OCI-LY7 (cell line): ENCODE measurements at regions not wholly inside any gene's neighbourhood (a gene's known extent, or its start where the extent isn't known, plus 50 kb on each side); places are given as distances from the start of the nearest gene placed in this dataset.

Experiments used
- BruUV-seq: library from RNA; stranded (reverse); fragments of 400-500 nt; replicated peaks from 2 replicates; lab custom pipeline; 2021; lab: Mats Ljungman, UMichigan
- CTCF ChIA-PET: fragments of 300-600 bp; sonication (Branson Sonifier 250); formaldehyde crosslinking; loops from one replicate; lab custom pipeline; 2022; ENCODE audit warnings: antibody characterized with exemption; ENCODE audit not compliant: unreplicated experiment; lab: Charles Lee
- POLR2A ChIA-PET: fragments of 300-600 bp; sonication (Branson Sonifier 250); formaldehyde crosslinking; loops from one replicate; lab custom pipeline; 2022; ENCODE audit warnings: antibody characterized with exemption; lab: Charles Lee
- DNase-seq: peaks from one replicate; pipeline ENCODE4 v3.0.0-alpha.2; 2015; ENCODE audit warnings: low spot score
- H2AFZ ChIP-seq: fragments of 200-600 bp; sonication (generic), shearing (Covaris generic); 2 replicates; pipeline ENCODE4 v1.6.1; 2014; ENCODE audit warnings: mild to moderate bottlenecking, antibody characterized with exemption, low read length, moderate library complexity
- H3K27ac ChIP-seq: fragments of 200-600 bp; sonication (generic); 2 replicates; pipeline ENCODE4 v1.5.1; 2014; ENCODE audit warnings: mixed run types, low read depth, mild to moderate bottlenecking, moderate library complexity, low read length, inconsistent platforms; ENCODE audit not compliant: poor library complexity, severe bottlenecking
- H3K36me3 ChIP-seq: fragments of 200-600 bp; sonication (generic); 2 replicates; pipeline ENCODE4 v1.6.1; 2014; ENCODE audit warnings: mild to moderate bottlenecking, antibody characterized with exemption, low read length, moderate library complexity, mixed read lengths; ENCODE audit not compliant: insufficient read depth
- H3K4me1 ChIP-seq: fragments of 200-600 bp; sonication (generic); 2 replicates; pipeline ENCODE4 v1.5.1; 2014; ENCODE audit warnings: mild to moderate bottlenecking, low read length; ENCODE audit not compliant: insufficient read depth, poor library complexity, severe bottlenecking
- H3K4me2 ChIP-seq: fragments of 200-600 bp; sonication (generic); 2 replicates; pipeline ENCODE4 v1.6.1; 2014; ENCODE audit warnings: mild to moderate bottlenecking, low read length
- H3K4me3 ChIP-seq: fragments of 200-600 bp; sonication (generic); 2 replicates; pipeline ENCODE4 v1.5.1; 2014; ENCODE audit warnings: mild to moderate bottlenecking, low read depth, low read length; ENCODE audit not compliant: poor library complexity, severe bottlenecking
- H3K79me2 ChIP-seq: fragments of 200-600 bp; sonication (generic); 2 replicates; pipeline ENCODE4 v1.6.1; 2016; ENCODE audit warnings: low read depth, mild to moderate bottlenecking, low read length, moderate library complexity, mixed read lengths; ENCODE audit not compliant: insufficient read depth
- H3K9me2 ChIP-seq: fragments of 200-600 bp; sonication (generic); 2 replicates; pipeline ENCODE4 v1.6.1; 2016; ENCODE audit warnings: mild to moderate bottlenecking, low read length, mixed read lengths; ENCODE audit not compliant: insufficient read depth
- H3K9me3 ChIP-seq: fragments of 200-600 bp; sonication (generic); 2 replicates; pipeline ENCODE4 v1.6.1; 2014; ENCODE audit warnings: mild to moderate bottlenecking, mixed run types, low read length, mixed read lengths
- H4K20me1 ChIP-seq: fragments of 200-600 bp; sonication (generic); 2 replicates; pipeline ENCODE4 v1.6.1; 2014; ENCODE audit warnings: mild to moderate bottlenecking, antibody characterized with exemption, low read length, moderate library complexity, mixed read lengths; ENCODE audit not compliant: insufficient read depth
- CTCF ChIP-seq: fragments of 200-600 bp; sonication (generic); conservative IDR thresholded peaks from 2 replicates; pipeline ENCODE4 v1.5.1; 2014; ENCODE audit warnings: mild to moderate bottlenecking, antibody characterized with exemption, low read length, moderate library complexity, mixed read lengths
- EZH2phosphoT487 ChIP-seq: fragments of 200-600 bp; sonication (generic); IDR thresholded peaks from 2 replicates; pipeline ENCODE4 v1.6.1; 2018; ENCODE audit warnings: low read depth, borderline replicate concordance, mild to moderate bottlenecking, mixed run types, antibody characterized with exemption, low read length, moderate library complexity, mixed read lengths
- intact Hi-C: fragments of 100-400 bp; cut with micrococcal nuclease; formaldehyde crosslinking; loops from one replicate; pipeline ENCODE4 v1.10.0; 2022; ENCODE audit not compliant: unreplicated experiment

GRCh38 chr2:240252191-240252871 lies 111.9 kb upstream of the OTOS start:
- no TSS peak for BruUV-seq
- intact Hi-C loops: no loop called here

GRCh38 chr2:240252872-240253511 lies 112.5 kb upstream of the OTOS start:
- TF ChIP-seq EZH2phosphoT487 (no peak), CTCF (no peak)
- no peak overlapping the region for H2AFZ ChIP-seq
- no peaks in the 10 kb centered on the region for H3K36me3 ChIP-seq
- H3K79me2 ChIP-seq: no peaks in the 10 kb centered on the region
- no TSS peak for BruUV-seq
- H3K9me3 ChIP-seq: no peaks in the 10 kb centered on the region
- intact Hi-C loops: no loop called here
- ChIA-PET CTCF (no interaction called here), POLR2A (no interaction called here)
- no peak overlapping the region for H3K4me2 ChIP-seq
- no peak overlapping the region for H3K4me3 ChIP-seq
- H3K9me2 ChIP-seq: no peaks in the 10 kb centered on the region
- no peak for DNase-seq
- H3K4me1 ChIP-seq: no peaks in the 10 kb centered on the region
- H4K20me1 ChIP-seq: no peaks in the 10 kb centered on the region
- H3K27ac ChIP-seq: no peak overlapping the region

More at GRCh38 chr2:240252191-240252871, 111.9 kb upstream of the OTOS start:
- Histone ChIP-seq H3K4me1 (no peaks in the 10 kb centered on the region), H3K4me3 (no peak overlapping the region), H3K27ac (no peak overlapping the region), H3K4me2 (no peak overlapping the region), H3K9me3 (no peaks in the 10 kb centered on the region), H3K9me2 (no peaks in the 10 kb centered on the region), H4K20me1 (no peaks in the 10 kb centered on the region), H2AFZ (no peak overlapping the region), H3K36me3 (no peaks in the 10 kb centered on the region), H3K79me2 (no peaks in the 10 kb centered on the region)
- TF ChIP-seq CTCF (no peak), EZH2phosphoT487 (no peak)
- POLR2A ChIA-PET: no interaction called here
- DNase-seq: no peak
- CTCF ChIA-PET: no interaction called here

GRCh38 chr2:240253583-240254145 lies 113.2 kb upstream of the OTOS start:
- POLR2A ChIA-PET: no interaction called here
- no peak for DNase-seq
- TF ChIP-seq CTCF (no peak), EZH2phosphoT487 (no peak)

More at GRCh38 chr2:240253583-240254145, 113.2 kb upstream of the OTOS start:
- Histone ChIP-seq H3K79me2 (no peaks in the 10 kb centered on the region), H3K9me3 (no peaks in the 10 kb centered on the region), H3K36me3 (no peaks in the 10 kb centered on the region), H3K4me1 (no peaks in the 10 kb centered on the region), H3K9me2 (no peaks in the 10 kb centered on the region), H3K27ac (no peak overlapping the region), H3K4me2 (no peak overlapping the region), H4K20me1 (no peaks in the 10 kb centered on the region), H2AFZ (no peak overlapping the region), H3K4me3 (no peak overlapping the region)
- intact Hi-C loops: no loop called here
- CTCF ChIA-PET: no interaction called here
- BruUV-seq: no TSS peak
